GM21737 (cell line): ENCODE measurements at regions not wholly inside any gene's neighbourhood (a gene's known extent, or its start where the extent isn't known, plus 50 kb on each side); places are given as distances from the start of the nearest gene placed in this dataset.
A peak's percentile ranks its signal among the peaks of the same experiment; 100 is the strongest.
"Not testable (repeated sequence)": the region's sequence is repeated elsewhere in the genome, so short reads cannot be mapped to it uniquely, and the experiment has no call there.

Experiments
- ATAC-seq: cut with Tn5 transposase; IDR thresholded peaks from one replicate; pipeline ENCODE4 v1.9.1; 2021; ENCODE audit warnings: mild to moderate bottlenecking, moderate library complexity; ENCODE audit not compliant: unreplicated experiment

- no peak for ATAC-seq
These were observed 86.0 kb upstream of the VEPH1 start for GRCh38 chr3:157589211-157589610.

GRCh38 chr3:157588386-157589060 is 85.3 kb upstream of the VEPH1 start:
- ATAC-seq, result no peak

GRCh38 chr3:157586293-157586692 is 83.1 kb upstream of the VEPH1 start:
- no peak for ATAC-seq

- ATAC-seq, result no peak
These were observed 82.2 kb upstream of the VEPH1 start for GRCh38 chr3:157585386-157585785.

GRCh38 chr3:157582637-157582973 is 79.4 kb upstream of the VEPH1 start:
- ATAC-seq, result no peak

- ATAC-seq, result not testable (repeated sequence)
These were observed 78.9 kb upstream of the VEPH1 start for GRCh38 chr3:157581956-157582636.

- no peak for ATAC-seq
These were observed 78.2 kb upstream of the VEPH1 start for GRCh38 chr3:157581371-157581770.

GRCh38 chr3:157578181-157578580 is 75.0 kb upstream of the VEPH1 start:
- ATAC-seq, result no peak

GRCh38 chr3:157574531-157574930 is 71.3 kb upstream of the VEPH1 start:
- ATAC-seq, result no peak

GRCh38 chr3:157573780-157574378 is 70.7 kb upstream of the VEPH1 start:
- ATAC-seq, result no peak

- ATAC-seq, result no peak
These were observed 70.1 kb upstream of the VEPH1 start for GRCh38 chr3:157573281-157573680.

- peak; percentile 51 for ATAC-seq
These were observed 69.5 kb upstream of the VEPH1 start for GRCh38 chr3:157572559-157573270.

- ATAC-seq, result no peak
These were observed 63.4 kb upstream of the VEPH1 start for GRCh38 chr3:157566596-157566995.

- no peak for ATAC-seq
These were observed 56.2 kb upstream of the VEPH1 start for GRCh38 chr3:157559401-157559800.
